T-helper 2 cell treated with Interferon-gamma antibody and Interleukin-4, amounts not matched to agents 5 μg/mL and 100 μg/mL, for 36 hours (primary cell): ENCODE measurements at regions not wholly inside any gene's neighbourhood (a gene's known extent, or its start where the extent isn't known, plus 50 kb on each side); places are given as distances from the start of the nearest gene placed in this dataset.

Experiments
- DNase-seq: peaks from one replicate; pipeline ENCODE4 v3.0.0; 2021; ENCODE audit warnings: low spot score
- H3K27ac Mint-ChIP-seq: one replicate; pipeline ENCODE4 v1.8.0; 2021; ENCODE audit warnings: mild to moderate bottlenecking, mixed read lengths
- H3K27me3 Mint-ChIP-seq: one replicate; pipeline ENCODE4 v1.8.0; 2021; ENCODE audit warnings: low read depth, mixed read lengths
- H3K36me3 Mint-ChIP-seq: one replicate; pipeline ENCODE4 v1.8.0; 2021; ENCODE audit warnings: low read depth, mixed read lengths
- H3K4me1 Mint-ChIP-seq: one replicate; pipeline ENCODE4 v1.8.0; 2021; ENCODE audit warnings: low read depth, mixed read lengths
- H3K4me3 Mint-ChIP-seq: one replicate; pipeline ENCODE4 v1.8.0; 2022; ENCODE audit warnings: mild to moderate bottlenecking, moderate library complexity, mixed read lengths
- H3K9me3 Mint-ChIP-seq: one replicate; pipeline ENCODE4 v1.8.0; 2021; ENCODE audit warnings: mixed read lengths

DNA sequence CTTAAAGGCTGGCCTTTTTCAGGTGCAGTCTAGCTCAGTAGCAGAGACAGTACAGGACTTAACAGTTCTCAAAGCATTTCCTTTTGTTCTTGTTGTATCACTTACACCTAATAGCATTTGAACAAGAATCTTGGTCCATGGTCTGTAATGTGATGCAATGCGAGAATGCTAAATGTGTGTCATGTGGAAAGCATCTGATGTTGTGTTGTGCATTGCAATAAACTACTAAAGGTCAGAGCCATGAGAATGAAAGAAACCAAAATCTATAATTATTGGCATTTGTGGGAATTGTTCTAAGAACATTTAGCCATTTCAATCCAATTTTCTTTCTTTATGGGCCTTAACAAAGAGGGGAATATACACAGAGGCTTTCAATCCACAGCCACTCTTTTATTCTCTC lies 324.5 kb upstream of the ROBO2 start:
- no peak overlapping the region for H3K27ac Mint-ChIP-seq
- H3K9me3 Mint-ChIP-seq: peaks cover 28% of the 10 kb centered on the region
- H3K4me3 Mint-ChIP-seq: no peak overlapping the region
- no peak for DNase-seq
- no peaks in the 10 kb centered on the region for H3K27me3 Mint-ChIP-seq
- H3K36me3 Mint-ChIP-seq: no peaks in the 10 kb centered on the region
- no peaks in the 10 kb centered on the region for H3K4me1 Mint-ChIP-seq

DNA sequence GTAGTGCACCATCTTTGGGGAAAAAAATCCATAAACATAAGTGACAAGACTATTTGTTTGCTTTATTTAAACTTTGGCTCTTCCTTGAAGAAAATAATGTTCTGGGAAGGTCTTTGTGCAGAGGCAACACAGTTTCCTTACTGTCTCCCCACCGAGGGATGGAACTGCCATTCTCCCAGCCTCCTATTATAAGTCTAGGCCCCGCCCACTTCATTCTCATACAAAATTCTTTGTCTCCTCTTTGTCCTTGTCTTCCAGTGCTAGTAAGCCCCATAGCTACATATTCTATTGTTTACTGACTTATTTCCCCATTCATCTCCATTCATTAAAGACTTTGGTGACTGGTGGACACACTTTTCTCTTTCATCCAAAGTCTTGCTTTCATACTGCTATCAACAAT lies 316.5 kb upstream of the ROBO2 start:
- H3K9me3 Mint-ChIP-seq: peaks cover 25% of the 10 kb centered on the region
- no peaks in the 10 kb centered on the region for H3K4me1 Mint-ChIP-seq
- no peaks in the 10 kb centered on the region for H3K36me3 Mint-ChIP-seq
- no peak overlapping the region for H3K4me3 Mint-ChIP-seq
- H3K27ac Mint-ChIP-seq: no peak overlapping the region
- no peak for DNase-seq
- H3K27me3 Mint-ChIP-seq: no peaks in the 10 kb centered on the region

DNA sequence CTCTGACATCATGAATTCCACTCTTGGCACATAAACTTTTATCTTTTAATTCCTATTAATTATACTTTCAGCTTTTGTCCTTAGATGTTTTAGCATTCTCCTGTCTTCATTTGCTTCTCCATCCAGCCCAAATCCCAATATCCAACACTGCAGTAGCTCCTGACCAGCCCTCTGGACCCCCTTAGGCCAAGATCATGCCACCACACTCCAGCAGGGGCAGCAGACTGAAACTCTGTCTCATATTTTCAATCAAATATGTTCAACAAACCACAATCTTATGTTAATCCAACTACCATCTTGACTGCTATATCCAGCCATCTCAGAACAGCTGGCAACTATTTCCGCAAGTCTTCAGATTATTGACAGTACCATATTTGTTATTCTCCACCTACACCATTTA lies 315.8 kb upstream of the ROBO2 start:
- Mint-ChIP-seq H3K4me3 (no peak overlapping the region), H3K36me3 (no peaks in the 10 kb centered on the region), H3K9me3 (peaks cover 29% of the 10 kb centered on the region), H3K4me1 (no peaks in the 10 kb centered on the region), H3K27ac (no peak overlapping the region), H3K27me3 (no peaks in the 10 kb centered on the region)
- DNase-seq: no peak

DNA sequence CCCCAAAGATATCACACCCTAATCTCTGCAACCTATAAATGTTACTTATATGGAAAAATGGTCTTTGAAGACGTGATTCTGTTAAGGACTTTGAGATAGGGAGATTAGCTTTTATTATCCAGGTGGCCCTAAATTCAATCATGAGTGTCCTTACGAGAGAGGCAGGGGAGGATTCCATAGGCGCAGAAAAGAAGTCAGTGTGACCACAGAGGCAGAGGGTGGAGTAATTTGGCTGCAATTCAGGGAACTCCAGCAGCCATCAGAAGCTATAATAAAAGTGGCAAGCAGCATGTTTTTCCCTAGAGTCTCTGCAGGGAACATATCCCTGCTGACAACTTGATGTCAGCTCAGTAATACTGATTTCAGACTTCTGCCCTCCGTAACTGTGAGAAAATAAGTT lies 315.2 kb upstream of the ROBO2 start:
- H3K27me3 Mint-ChIP-seq: no peaks in the 10 kb centered on the region
- no peaks in the 10 kb centered on the region for H3K4me1 Mint-ChIP-seq
- peaks cover 29% of the 10 kb centered on the region for H3K9me3 Mint-ChIP-seq
- no peak overlapping the region for H3K27ac Mint-ChIP-seq
- DNase-seq: no peak
- no peak overlapping the region for H3K4me3 Mint-ChIP-seq
- H3K36me3 Mint-ChIP-seq: no peaks in the 10 kb centered on the region

DNA sequence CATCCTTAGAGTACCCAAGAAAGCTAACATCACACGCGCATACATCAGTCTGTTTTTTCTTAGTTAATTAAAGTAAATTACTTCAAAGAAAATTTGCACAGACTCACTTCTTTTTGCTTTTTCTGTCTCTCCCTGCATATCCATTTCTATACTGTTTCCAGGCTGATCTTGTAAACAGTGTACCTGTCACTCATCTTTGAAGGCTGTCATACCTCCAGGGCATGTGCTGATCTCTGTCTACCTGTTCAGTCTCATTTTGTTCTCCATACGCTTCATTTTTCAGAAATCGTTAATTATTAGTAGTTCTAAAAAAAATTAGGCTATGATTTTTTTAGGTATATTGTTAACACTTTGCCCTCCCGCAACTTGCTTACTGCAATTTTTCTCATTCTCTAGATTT lies 313.9 kb upstream of the ROBO2 start:
- Mint-ChIP-seq H3K27ac (no peak overlapping the region), H3K36me3 (no peaks in the 10 kb centered on the region), H3K27me3 (no peaks in the 10 kb centered on the region), H3K4me3 (no peak overlapping the region), H3K4me1 (no peaks in the 10 kb centered on the region), H3K9me3 (peaks cover 32% of the 10 kb centered on the region)
- no peak for DNase-seq

DNA sequence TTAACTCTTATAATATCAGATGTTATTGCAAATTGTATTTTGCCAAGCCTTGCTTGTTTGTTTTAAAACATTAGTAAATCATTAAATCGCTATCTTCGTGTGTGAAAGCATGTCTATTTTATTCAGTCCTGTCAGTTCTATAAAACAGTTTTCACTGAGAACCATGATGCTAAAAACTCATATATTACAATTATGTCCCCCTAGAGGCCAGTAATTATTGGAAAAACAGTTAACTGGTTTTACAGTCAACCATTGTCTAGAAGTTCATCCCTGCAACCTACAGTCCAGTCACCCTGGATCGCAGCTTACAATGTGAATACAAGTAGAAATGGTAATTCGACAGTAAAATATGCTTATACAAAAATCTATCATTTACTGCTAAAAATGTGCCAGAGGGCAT lies 311.5 kb upstream of the ROBO2 start:
- peaks cover 37% of the 10 kb centered on the region for H3K9me3 Mint-ChIP-seq
- no peaks in the 10 kb centered on the region for H3K36me3 Mint-ChIP-seq
- H3K27me3 Mint-ChIP-seq: no peaks in the 10 kb centered on the region
- H3K4me1 Mint-ChIP-seq: no peaks in the 10 kb centered on the region
- no peak for DNase-seq
- H3K4me3 Mint-ChIP-seq: no peak overlapping the region
- no peak overlapping the region for H3K27ac Mint-ChIP-seq

DNA sequence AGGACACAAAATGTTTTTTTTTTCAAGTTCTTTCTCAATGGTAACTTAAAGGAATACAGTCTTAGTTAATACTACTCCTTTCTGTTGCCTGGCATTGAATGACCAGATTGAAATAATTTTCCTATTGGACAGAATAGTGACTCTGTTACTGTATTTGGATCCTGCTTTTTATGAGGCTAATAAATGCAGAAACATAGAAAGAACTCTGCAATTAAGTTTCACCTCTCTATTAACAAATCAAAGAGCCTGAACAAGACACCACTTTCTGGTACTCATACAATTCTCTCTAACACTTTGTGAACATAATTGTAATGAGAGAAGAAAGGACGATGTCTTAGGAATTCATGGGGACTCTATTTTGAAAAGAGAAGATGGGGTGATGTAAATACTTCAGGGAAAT lies 308.4 kb upstream of the ROBO2 start:
- no peak for DNase-seq
- Mint-ChIP-seq H3K4me3 (no peak overlapping the region), H3K27me3 (no peaks in the 10 kb centered on the region), H3K36me3 (no peaks in the 10 kb centered on the region), H3K27ac (no peak overlapping the region), H3K4me1 (no peaks in the 10 kb centered on the region), H3K9me3 (peaks cover 37% of the 10 kb centered on the region)

DNA sequence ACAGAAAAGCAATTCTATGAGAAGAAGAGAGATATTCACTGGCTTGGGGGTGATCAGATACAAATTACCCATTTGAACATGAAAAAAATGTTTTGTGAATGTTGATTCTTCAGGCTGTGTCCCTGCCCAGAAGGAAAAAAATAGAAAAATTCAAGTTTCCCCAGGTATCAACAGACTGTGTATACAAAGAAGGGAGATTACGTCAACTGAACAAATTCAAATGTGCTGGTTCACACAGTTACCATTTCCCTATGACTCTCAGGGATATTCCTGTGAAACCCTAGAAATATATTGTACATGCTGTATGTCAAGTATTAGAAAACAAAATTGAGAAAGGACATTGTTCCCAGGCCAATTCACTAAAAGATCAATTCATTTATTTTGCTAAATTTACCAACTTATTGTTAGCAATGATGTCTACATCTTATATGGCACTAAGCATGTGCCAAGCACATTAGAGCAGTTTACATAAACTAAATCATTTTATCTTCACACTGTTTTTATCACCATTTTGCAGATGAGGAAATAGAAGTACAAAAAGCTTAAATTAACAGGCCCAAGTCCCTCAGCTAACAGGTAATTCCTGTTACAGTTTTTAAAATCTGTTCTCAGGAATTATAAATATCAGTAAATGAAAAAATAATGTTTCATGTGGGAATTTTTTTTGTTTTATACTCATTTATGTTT lies 306.7 kb upstream of the ROBO2 start:
- Mint-ChIP-seq H3K36me3 (no peaks in the 10 kb centered on the region), H3K4me3 (no peak overlapping the region), H3K27ac (no peak overlapping the region), H3K27me3 (no peaks in the 10 kb centered on the region), H3K9me3 (peaks cover 37% of the 10 kb centered on the region), H3K4me1 (no peaks in the 10 kb centered on the region)
- DNase-seq: no peak

DNA sequence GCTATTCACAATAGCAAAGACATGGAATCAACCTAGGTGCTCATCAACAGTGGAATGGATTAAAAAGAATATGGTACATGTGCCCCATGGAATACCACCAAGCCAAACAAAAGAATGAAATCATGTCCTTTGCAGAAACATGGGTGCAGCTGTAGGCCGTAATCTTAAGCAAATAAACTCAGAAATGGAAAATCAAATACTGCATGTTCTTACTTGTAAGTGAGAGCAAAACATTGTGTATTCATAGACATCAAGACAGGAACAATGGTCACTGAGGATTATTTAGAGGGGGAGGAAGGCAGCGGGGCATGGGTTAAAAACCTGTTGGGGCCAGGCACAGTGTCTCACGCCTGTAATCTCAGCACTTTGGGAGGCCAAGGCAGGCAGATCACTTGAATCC lies 304.7 kb upstream of the ROBO2 start:
- H3K36me3 Mint-ChIP-seq: no peaks in the 10 kb centered on the region
- no peaks in the 10 kb centered on the region for H3K27me3 Mint-ChIP-seq
- H3K9me3 Mint-ChIP-seq: peaks cover 42% of the 10 kb centered on the region

DNA sequence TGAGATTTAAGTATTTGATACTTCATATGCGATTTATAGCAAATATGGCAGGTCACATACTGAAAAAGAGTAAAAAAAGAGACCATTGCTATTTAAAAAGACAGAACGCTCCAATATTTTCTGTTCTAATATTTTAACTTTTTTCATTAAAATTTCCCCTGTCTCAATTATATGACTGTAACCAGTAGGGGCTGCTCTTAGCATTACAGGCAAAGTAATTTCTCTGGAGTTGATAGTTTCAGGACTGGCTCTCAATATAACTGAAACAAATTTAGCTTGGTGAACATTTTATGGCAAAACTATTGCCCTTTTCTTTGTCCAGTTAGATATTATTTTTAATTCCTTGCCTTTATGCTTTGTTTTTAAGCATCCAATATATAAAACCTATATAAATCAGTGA lies 286.3 kb upstream of the ROBO2 start:
- Mint-ChIP-seq H3K27me3 (no peaks in the 10 kb centered on the region), H3K4me1 (no peaks in the 10 kb centered on the region), H3K4me3 (no peak overlapping the region), H3K27ac (no peak overlapping the region), H3K36me3 (no peaks in the 10 kb centered on the region), H3K9me3 (peaks cover 22% of the 10 kb centered on the region)
- no peak for DNase-seq

More for the DNA sequence above, 304.7 kb upstream of the ROBO2 start:
- H3K4me1 Mint-ChIP-seq: no peaks in the 10 kb centered on the region
- no peak overlapping the region for H3K4me3 Mint-ChIP-seq
- no peak for DNase-seq
- no peak overlapping the region for H3K27ac Mint-ChIP-seq

DNA sequence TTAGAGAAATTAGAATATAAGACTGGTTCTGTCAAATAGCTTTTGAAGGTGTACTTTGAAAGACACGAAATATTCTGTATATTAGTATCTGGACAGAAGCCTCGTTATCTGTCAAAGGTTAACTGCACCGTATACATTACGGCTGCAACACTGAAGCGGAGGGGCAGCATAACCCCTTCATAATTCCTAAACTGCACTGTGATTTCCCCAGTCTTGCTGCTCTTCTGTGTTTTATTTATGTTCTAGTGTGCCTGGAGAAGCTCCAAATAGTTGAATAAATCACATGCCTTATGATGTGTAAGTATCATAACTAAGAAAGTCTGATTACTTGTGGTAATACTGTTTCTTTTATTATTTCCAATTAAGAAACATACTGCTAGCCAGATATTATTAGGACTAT lies 285.7 kb upstream of the ROBO2 start:
- Mint-ChIP-seq H3K4me3 (no peak overlapping the region), H3K27ac (no peak overlapping the region), H3K27me3 (no peaks in the 10 kb centered on the region), H3K9me3 (peaks cover 25% of the 10 kb centered on the region), H3K4me1 (no peaks in the 10 kb centered on the region), H3K36me3 (no peaks in the 10 kb centered on the region)
- DNase-seq: no peak

DNA sequence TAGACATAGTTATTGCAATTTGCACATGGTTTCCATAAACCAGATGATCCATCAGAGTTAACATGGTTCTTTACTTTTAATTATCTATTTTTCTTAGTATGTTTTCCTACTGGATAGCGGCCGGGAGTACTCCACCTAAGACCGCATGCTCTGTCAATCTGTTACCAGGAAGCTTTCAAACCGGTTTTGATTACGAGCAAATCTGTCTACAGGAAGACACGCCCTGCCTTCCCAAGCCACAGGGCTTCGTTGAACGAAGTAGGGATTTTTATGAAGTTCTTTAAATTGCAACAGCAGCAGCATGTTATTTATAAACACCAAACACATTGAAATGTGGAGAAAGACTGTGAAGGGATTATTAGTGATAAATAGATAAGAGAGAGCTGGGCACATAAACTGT lies 283.3 kb upstream of the ROBO2 start:
- no peaks in the 10 kb centered on the region for H3K36me3 Mint-ChIP-seq
- no peaks in the 10 kb centered on the region for H3K4me1 Mint-ChIP-seq
- H3K27ac Mint-ChIP-seq: no peak overlapping the region
- no peaks in the 10 kb centered on the region for H3K27me3 Mint-ChIP-seq
- H3K9me3 Mint-ChIP-seq: peaks cover 27% of the 10 kb centered on the region
- no peak overlapping the region for H3K4me3 Mint-ChIP-seq
- no peak for DNase-seq

DNA sequence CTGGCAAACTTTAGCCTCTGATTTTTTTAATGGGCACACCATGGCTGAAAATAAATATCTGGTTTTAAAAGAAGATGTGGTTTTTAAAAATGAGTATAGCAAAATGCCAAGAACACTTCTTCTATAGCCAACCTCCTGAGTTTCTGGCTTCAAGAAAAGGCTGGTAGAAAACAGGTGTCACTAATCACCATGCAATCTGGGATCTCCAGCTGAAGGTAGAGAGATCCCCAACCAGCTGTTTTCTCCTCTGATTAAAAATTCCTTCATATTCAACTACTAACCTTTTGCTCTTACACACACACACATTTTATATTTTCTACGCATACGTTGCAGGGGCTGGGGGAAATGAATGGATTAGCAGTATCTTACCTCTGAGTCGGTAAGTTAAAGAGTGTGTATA lies 279.6 kb upstream of the ROBO2 start:
- no peak for DNase-seq
- Mint-ChIP-seq H3K4me3 (no peak overlapping the region), H3K36me3 (no peaks in the 10 kb centered on the region), H3K9me3 (peaks cover 35% of the 10 kb centered on the region), H3K4me1 (no peaks in the 10 kb centered on the region), H3K27me3 (no peaks in the 10 kb centered on the region), H3K27ac (no peak overlapping the region)

DNA sequence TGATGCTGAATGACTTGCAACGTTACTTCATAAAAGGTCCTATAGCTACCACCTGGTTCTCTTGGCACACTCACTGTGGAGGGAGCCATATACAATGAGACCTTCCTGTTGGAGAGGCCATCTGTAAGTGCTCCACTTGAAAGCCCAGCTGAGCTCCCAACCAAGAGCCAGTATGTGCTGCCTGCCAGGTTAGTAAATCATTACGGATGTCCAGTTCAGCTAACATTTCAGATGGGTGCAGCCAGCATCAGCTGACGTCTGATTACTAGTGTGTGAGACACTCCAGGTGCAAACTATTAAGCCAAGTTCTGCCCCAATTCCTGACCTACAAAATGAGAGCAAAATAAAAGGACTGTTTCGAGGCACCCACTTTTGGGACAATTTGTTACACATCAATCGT lies 274.4 kb upstream of the ROBO2 start:
- peaks cover 42% of the 10 kb centered on the region for H3K9me3 Mint-ChIP-seq
- H3K36me3 Mint-ChIP-seq: no peaks in the 10 kb centered on the region
- H3K4me1 Mint-ChIP-seq: no peaks in the 10 kb centered on the region
- DNase-seq: no peak
- H3K4me3 Mint-ChIP-seq: no peak overlapping the region
- H3K27ac Mint-ChIP-seq: no peak overlapping the region
- no peaks in the 10 kb centered on the region for H3K27me3 Mint-ChIP-seq

DNA sequence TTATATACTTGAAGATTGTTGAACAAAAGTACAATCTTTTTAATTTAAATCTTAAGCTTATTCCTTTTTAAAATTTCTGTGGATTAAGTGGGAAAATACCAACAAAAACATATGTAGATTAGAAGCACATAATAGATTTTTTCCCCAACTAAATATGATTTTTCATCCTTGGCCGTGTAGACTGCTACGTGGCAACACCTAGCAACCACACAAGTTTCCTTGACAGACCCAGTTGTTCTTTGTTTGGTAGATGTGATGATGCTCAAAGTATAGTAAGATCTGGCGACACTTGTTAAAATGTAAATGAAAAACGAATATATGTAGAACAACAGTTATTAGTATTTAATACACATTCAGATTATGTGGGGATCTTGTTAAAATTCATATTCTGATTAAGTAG lies 271.0 kb upstream of the ROBO2 start:
- DNase-seq: no peak
- H3K4me3 Mint-ChIP-seq: no peak overlapping the region
- no peaks in the 10 kb centered on the region for H3K27me3 Mint-ChIP-seq
- H3K4me1 Mint-ChIP-seq: no peaks in the 10 kb centered on the region
- no peak overlapping the region for H3K27ac Mint-ChIP-seq
- H3K9me3 Mint-ChIP-seq: peaks cover 47% of the 10 kb centered on the region
- no peaks in the 10 kb centered on the region for H3K36me3 Mint-ChIP-seq
